ENCODE measurements at regions not wholly inside any gene's neighbourhood (a gene's known extent, or its start where the extent isn't known, plus 50 kb on each side); places are given as distances from the start of the nearest gene placed in this dataset.

GRCh38 chr16:52617591-52617990, 70.6 kb upstream of the TOX3 start:
- Histone ChIP-seq H4K8ac (ENCODE audit: low read depth, low read length) (no peak overlapping the region), H2AFZ (ENCODE audit: low read length) (no peak overlapping the region), H3K27ac (replicated peaks; ENCODE audit: low read length) (no peak overlapping the region), H2BK120ac (ENCODE audit: low read depth, low read length) (no peak overlapping the region), H3K9ac (ENCODE audit: low read depth, low read length, poor library complexity) (no peak overlapping the region), H2BK5ac (ENCODE audit: low read length) (no peak overlapping the region), H3K4me3 (ENCODE audit: low read length in 2 of 2) (no peak overlapping the region), H3K18ac (ENCODE audit: low read length) (no peak overlapping the region), H3K36me3 (replicated peaks in 1 of 2; ENCODE audit: control insufficient read depth in 2 of 2, insufficient read depth in 2 of 2, low read length in 2 of 2) (no peaks in the 10 kb centered on the region), H3K9me3 (replicated peaks in 1 of 2; ENCODE audit: control insufficient read depth in 2 of 2, insufficient read depth in 1 of 2, low read depth in 1 of 2, low read length in 2 of 2) (peaks cover 0 to 3% of the 10 kb centered on the region in 2 donors), H3K14ac (ENCODE audit: low read length) (no peak overlapping the region), H3K23ac (ENCODE audit: low read depth, low read length, poor library complexity) (no peak overlapping the region), H3K4me2 (ENCODE audit: insufficient read depth, low read length, poor library complexity, severe bottlenecking) (no peak overlapping the region), H2BK15ac (ENCODE audit: low read length) (no peak overlapping the region), H2BK12ac (ENCODE audit: low read length) (no peak overlapping the region), H3K4ac (ENCODE audit: low read length) (no peak overlapping the region), H3K27me3 (ENCODE audit: control insufficient read depth in 3 of 3, insufficient read depth in 3 of 3, low read depth in 1 of 3, low read length in 3 of 3) (peaks cover 0 to 3% (median 0%) of the 10 kb centered on the region in 3 experiments), H3K79me1 (ENCODE audit: low read depth, low read length) (no peaks in the 10 kb centered on the region), H3K4me1 (ENCODE audit: control insufficient read depth in 2 of 2, insufficient read depth in 1 of 2, low read depth in 1 of 2, low read length in 2 of 2) (no peaks in the 10 kb centered on the region), H2AK5ac (ENCODE audit: low read depth, low read length) (no peak overlapping the region), H4K91ac (ENCODE audit: low read depth, low read length, poor library complexity) (no peak overlapping the region)
- no peak for DNase-seq (ENCODE audit: low spot score)
- no CpG with 5 or more reads among the region's 3 CpGs for WGBS, 2 donors (ENCODE audit: extremely low coverage in 2 of 2, insufficient read length in 2 of 2, insufficient replicate concordance in 1 of 2)

DNA sequence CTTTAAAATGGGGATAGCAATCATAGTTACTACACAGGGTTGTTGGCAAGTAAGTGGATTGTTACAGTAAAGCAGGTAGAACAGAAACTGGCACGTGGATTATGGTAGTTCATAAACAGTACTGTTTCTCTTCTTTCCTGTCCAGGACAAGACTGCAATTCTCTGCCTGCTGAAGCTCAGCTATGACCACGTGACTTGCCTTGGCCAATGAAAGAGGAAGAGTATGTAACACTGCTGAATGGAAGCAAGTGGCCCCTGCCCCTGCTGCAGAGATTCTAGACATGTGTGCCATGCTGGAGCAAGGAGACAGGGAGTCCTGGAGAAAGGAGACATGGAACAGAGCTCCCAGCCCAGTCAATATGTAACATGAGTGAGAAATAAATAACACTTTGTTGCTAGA, 66.6 kb upstream of the TOX3 start:
- Histone ChIP-seq H3K4me2 (ENCODE audit: insufficient read depth, low read length, poor library complexity, severe bottlenecking) (no peak overlapping the region), H2BK120ac (ENCODE audit: low read depth, low read length) (no peak overlapping the region), H2BK5ac (ENCODE audit: low read length) (no peak overlapping the region), H3K18ac (ENCODE audit: low read length) (no peak overlapping the region), H3K27me3 (ENCODE audit: control insufficient read depth in 3 of 3, insufficient read depth in 3 of 3, low read depth in 1 of 3, low read length in 3 of 3) (no peaks in the 10 kb centered on the region), H3K9me3 (replicated peaks in 1 of 2; ENCODE audit: control insufficient read depth in 2 of 2, insufficient read depth in 1 of 2, low read depth in 1 of 2, low read length in 2 of 2) (peaks cover 0 to 3% of the 10 kb centered on the region in 2 donors), H3K23ac (ENCODE audit: low read depth, low read length, poor library complexity) (no peak overlapping the region), H3K4me3 (ENCODE audit: low read length in 2 of 2) (no peak overlapping the region), H2BK12ac (ENCODE audit: low read length) (no peak overlapping the region), H3K9ac (ENCODE audit: low read depth, low read length, poor library complexity) (no peak overlapping the region), H3K4me1 (ENCODE audit: control insufficient read depth in 2 of 2, insufficient read depth in 1 of 2, low read depth in 1 of 2, low read length in 2 of 2) (no peaks in the 10 kb centered on the region), H2AK5ac (ENCODE audit: low read depth, low read length) (no peak overlapping the region), H2BK15ac (ENCODE audit: low read length) (no peak overlapping the region), H3K4ac (ENCODE audit: low read length) (no peak overlapping the region), H4K8ac (ENCODE audit: low read depth, low read length) (no peak overlapping the region), H4K91ac (ENCODE audit: low read depth, low read length, poor library complexity) (no peak overlapping the region), H3K27ac (replicated peaks; ENCODE audit: low read length) (no peak overlapping the region), H3K36me3 (replicated peaks in 1 of 2; ENCODE audit: control insufficient read depth in 2 of 2, insufficient read depth in 2 of 2, low read length in 2 of 2) (no peaks in the 10 kb centered on the region), H2AFZ (ENCODE audit: low read length) (no peak overlapping the region), H3K79me1 (ENCODE audit: low read depth, low read length) (no peaks in the 10 kb centered on the region), H3K14ac (ENCODE audit: low read length) (no peak overlapping the region)
- DNase-seq (ENCODE audit: low spot score): no peak
- no CpG with 5 or more reads among the region's 2 CpGs for WGBS, 2 donors (ENCODE audit: extremely low coverage in 2 of 2, insufficient read length in 2 of 2, insufficient replicate concordance in 1 of 2)

DNA sequence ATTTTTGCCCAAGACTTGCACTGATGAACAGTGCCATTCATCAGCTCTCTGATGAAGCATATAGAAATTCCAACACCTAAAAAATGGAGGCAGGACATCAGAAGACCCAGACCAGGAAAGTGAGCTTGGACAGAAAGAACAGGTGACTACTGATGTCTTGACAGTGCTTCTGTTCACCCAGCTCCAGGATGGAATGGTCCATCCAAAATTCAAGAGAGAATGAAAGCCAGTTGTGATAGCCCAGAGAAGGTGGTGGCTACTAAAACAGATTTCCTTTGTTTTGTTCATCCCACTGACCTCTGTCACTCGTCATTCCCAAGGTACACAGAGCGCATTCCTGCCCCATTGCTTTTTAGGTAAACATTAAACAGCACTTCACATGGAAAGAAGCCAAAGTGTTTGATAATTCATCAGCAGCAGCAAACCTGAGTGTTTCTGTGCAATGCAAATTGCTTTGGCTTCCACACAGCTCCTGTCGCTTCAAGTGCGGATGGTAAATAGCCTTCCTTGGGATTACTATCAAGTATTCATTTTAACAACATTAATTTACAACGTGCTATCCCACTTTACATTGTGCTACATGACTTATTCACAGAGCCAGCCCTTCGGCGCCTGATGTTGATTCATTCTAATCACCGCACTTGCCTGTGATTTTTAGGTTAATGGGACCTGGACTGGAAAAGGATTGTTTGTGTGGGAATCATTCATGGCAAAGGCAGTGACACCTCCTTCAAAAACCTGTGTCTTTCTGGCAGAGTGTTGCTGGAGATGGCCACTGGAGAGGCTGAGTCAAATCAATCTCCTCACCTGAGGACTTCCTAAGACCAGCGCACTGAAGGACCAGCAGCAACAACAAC, 65.1 kb upstream of the TOX3 start:
- Histone ChIP-seq H2BK120ac (ENCODE audit: low read depth, low read length) (no peak overlapping the region), H4K91ac (ENCODE audit: low read depth, low read length, poor library complexity) (no peak overlapping the region), H3K36me3 (replicated peaks in 1 of 2; ENCODE audit: control insufficient read depth in 2 of 2, insufficient read depth in 2 of 2, low read length in 2 of 2) (no peaks in the 10 kb centered on the region), H3K9me3 (replicated peaks in 1 of 2; ENCODE audit: control insufficient read depth in 2 of 2, insufficient read depth in 1 of 2, low read depth in 1 of 2, low read length in 2 of 2) (peaks cover 0 to 3% of the 10 kb centered on the region in 2 donors), H2AFZ (ENCODE audit: low read length) (no peak overlapping the region), H3K9ac (ENCODE audit: low read depth, low read length, poor library complexity) (no peak overlapping the region), H3K4ac (ENCODE audit: low read length) (no peak overlapping the region), H3K4me2 (ENCODE audit: insufficient read depth, low read length, poor library complexity, severe bottlenecking) (no peak overlapping the region), H3K14ac (ENCODE audit: low read length) (no peak overlapping the region), H3K23ac (ENCODE audit: low read depth, low read length, poor library complexity) (no peak overlapping the region), H3K4me1 (ENCODE audit: control insufficient read depth in 2 of 2, insufficient read depth in 1 of 2, low read depth in 1 of 2, low read length in 2 of 2) (no peaks in the 10 kb centered on the region), H3K18ac (ENCODE audit: low read length) (no peak overlapping the region), H2BK12ac (ENCODE audit: low read length) (no peak overlapping the region), H3K27ac (replicated peaks; ENCODE audit: low read length) (no peak overlapping the region), H3K4me3 (ENCODE audit: low read length in 2 of 2) (no peak overlapping the region), H3K27me3 (ENCODE audit: control insufficient read depth in 3 of 3, insufficient read depth in 3 of 3, low read depth in 1 of 3, low read length in 3 of 3) (no peaks in the 10 kb centered on the region), H2BK5ac (ENCODE audit: low read length) (no peak overlapping the region), H2AK5ac (ENCODE audit: low read depth, low read length) (no peak overlapping the region), H2BK15ac (ENCODE audit: low read length) (no peak overlapping the region), H3K79me1 (ENCODE audit: low read depth, low read length) (no peaks in the 10 kb centered on the region), H4K8ac (ENCODE audit: low read depth, low read length) (no peak overlapping the region)
- DNase-seq (ENCODE audit: low spot score): no peak
- WGBS, 2 donors (ENCODE audit: extremely low coverage in 2 of 2, insufficient read length in 2 of 2, insufficient replicate concordance in 1 of 2): no CpG with 5 or more reads among the region's 9 CpGs

DNA sequence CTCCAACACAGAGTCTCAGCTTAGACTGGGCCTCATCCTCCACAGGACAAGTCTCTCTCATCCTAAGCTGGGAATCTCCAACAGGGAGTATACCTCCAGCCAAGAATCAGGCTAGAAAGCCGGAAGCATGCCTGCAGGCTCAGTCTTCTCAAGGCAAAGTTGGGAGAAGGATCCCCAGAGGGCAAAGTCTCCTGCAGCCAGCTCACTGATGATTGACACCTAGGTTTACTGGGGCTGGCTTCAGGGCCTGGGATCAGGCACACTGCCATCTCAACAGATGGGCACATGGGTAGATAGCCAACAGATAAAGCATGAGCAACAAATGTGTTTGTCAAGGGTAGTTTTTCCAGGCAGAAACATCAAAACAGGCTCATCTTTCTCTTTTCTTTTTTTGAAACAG, 56.1 kb upstream of the TOX3 start:
- H2AK5ac ChIP-seq (ENCODE audit: low read depth, low read length): no peak overlapping the region
- peak overlapping the region; percentile 17 for H3K18ac ChIP-seq (ENCODE audit: low read length)
- no peak overlapping the region for H3K23ac ChIP-seq (ENCODE audit: low read depth, low read length, poor library complexity)
- H4K91ac ChIP-seq (ENCODE audit: low read depth, low read length, poor library complexity): no peak overlapping the region
- DNase-seq (ENCODE audit: low spot score): no peak
- no peaks in the 10 kb centered on the region for H3K27me3 ChIP-seq (ENCODE audit: control insufficient read depth in 3 of 3, insufficient read depth in 3 of 3, low read depth in 1 of 3, low read length in 3 of 3)
- H4K8ac ChIP-seq (ENCODE audit: low read depth, low read length): no peak overlapping the region
- no peak overlapping the region for H3K27ac ChIP-seq (replicated peaks; ENCODE audit: low read length)
- no peak overlapping the region for H2BK15ac ChIP-seq (ENCODE audit: low read length)
- no CpG with 5 or more reads among the region's 1 CpG for WGBS, 2 donors (ENCODE audit: extremely low coverage in 2 of 2, insufficient read length in 2 of 2, insufficient replicate concordance in 1 of 2)
- H2BK12ac ChIP-seq (ENCODE audit: low read length): no peak overlapping the region
- no peak overlapping the region for H3K14ac ChIP-seq (ENCODE audit: low read length)
- no peak overlapping the region for H3K4me2 ChIP-seq (ENCODE audit: insufficient read depth, low read length, poor library complexity, severe bottlenecking)
- no peak overlapping the region for H3K4ac ChIP-seq (ENCODE audit: low read length)
- no peaks in the 10 kb centered on the region for H3K4me1 ChIP-seq (ENCODE audit: control insufficient read depth in 2 of 2, insufficient read depth in 1 of 2, low read depth in 1 of 2, low read length in 2 of 2)
- H2AFZ ChIP-seq (ENCODE audit: low read length): no peak overlapping the region
- no peak overlapping the region for H2BK5ac ChIP-seq (ENCODE audit: low read length)
- H2BK120ac ChIP-seq (ENCODE audit: low read depth, low read length): no peak overlapping the region
- no peaks in the 10 kb centered on the region for H3K79me1 ChIP-seq (ENCODE audit: low read depth, low read length)
- no peak overlapping the region for H3K4me3 ChIP-seq (ENCODE audit: low read length in 2 of 2)
- H3K9ac ChIP-seq (ENCODE audit: low read depth, low read length, poor library complexity): no peak overlapping the region
- H3K9me3 ChIP-seq (replicated peaks in 1 of 2; ENCODE audit: control insufficient read depth in 2 of 2, insufficient read depth in 1 of 2, low read depth in 1 of 2, low read length in 2 of 2): no peaks in the 10 kb centered on the region
- no peaks in the 10 kb centered on the region for H3K36me3 ChIP-seq (replicated peaks in 1 of 2; ENCODE audit: control insufficient read depth in 2 of 2, insufficient read depth in 2 of 2, low read length in 2 of 2)

Measured in neuronal stem cell (in vitro differentiated cells).